NCI-H774 (cell line): ENCODE measurements at regions not wholly inside any gene's neighbourhood (a gene's known extent, or its start where the extent isn't known, plus 50 kb on each side); places are given as distances from the start of the nearest gene placed in this dataset.

Experiments
- DNase-seq: peaks from one replicate; lab custom pipeline; 2025; lab: John Stamatoyannopoulos, UW

GRCh38 chr1:157292302-157292701 is 154.1 kb upstream of the ETV3 start:
- no peak for DNase-seq

- DNase-seq, result no peak
Observed at GRCh38 chr1:157291083-157291482, 152.9 kb upstream of the ETV3 start.

GRCh38 chr1:157289424-157290105 is 151.4 kb upstream of the ETV3 start:
- DNase-seq, result no peak

- no peak for DNase-seq
Observed at GRCh38 chr1:157288996-157289395, 150.8 kb upstream of the ETV3 start.

- no peak for DNase-seq
Observed at GRCh38 chr1:157288492-157288891, 150.3 kb upstream of the ETV3 start.

- DNase-seq, result no peak
Observed at GRCh38 chr1:157288006-157288405, 149.8 kb upstream of the ETV3 start.

GRCh38 chr1:157287462-157287861 is 149.3 kb upstream of the ETV3 start:
- DNase-seq, result no peak

- no peak for DNase-seq
Observed at GRCh38 chr1:157286646-157287420, 148.6 kb upstream of the ETV3 start.

GRCh38 chr1:157286096-157286495 is 147.9 kb upstream of the ETV3 start:
- DNase-seq, result no peak

- no peak for DNase-seq
Observed at GRCh38 chr1:157284451-157284850, 146.3 kb upstream of the ETV3 start.

GRCh38 chr1:157279802-157280140 is 141.6 kb upstream of the ETV3 start:
- no peak for DNase-seq

GRCh38 chr1:157279138-157279801 is 141.1 kb upstream of the ETV3 start:
- no peak for DNase-seq

GRCh38 chr1:157278383-157279137 is 140.4 kb upstream of the ETV3 start:
- no peak for DNase-seq

- no peak for DNase-seq
Observed at GRCh38 chr1:157277913-157278312, 139.7 kb upstream of the ETV3 start.

GRCh38 chr1:157277281-157277680 is 139.1 kb upstream of the ETV3 start:
- DNase-seq, result no peak

- no peak for DNase-seq
Observed at GRCh38 chr1:157274698-157275534, 136.7 kb upstream of the ETV3 start.

- no peak for DNase-seq
Observed at GRCh38 chr1:157272729-157273524, 134.7 kb upstream of the ETV3 start.

GRCh38 chr1:157272264-157272663 is 134.1 kb upstream of the ETV3 start:
- DNase-seq, result no peak

- DNase-seq, result no peak
Observed at GRCh38 chr1:157270705-157271274, 132.6 kb upstream of the ETV3 start.

GRCh38 chr1:157269656-157270375 is 131.6 kb upstream of the ETV3 start:
- no peak for DNase-seq
